B cell (primary cell): ENCODE measurements at regions not wholly inside any gene's neighbourhood (a gene's known extent, or its start where the extent isn't known, plus 50 kb on each side); places are given as distances from the start of the nearest gene placed in this dataset.

Source experiments
- ATAC-seq: fragments of 200-7000 bp; cut with Tn5 transposase; one replicate; pipeline ENCODE4 v1.10.0; 2021; ENCODE audit warnings: low read depth, mild to moderate bottlenecking, moderate number of reproducible peaks, moderate library complexity
- CTCF ChIA-PET: fragments of 350-600 bp; sonication (Branson Sonifier 250); formaldehyde crosslinking; loops from one replicate; lab custom pipeline; 2021; ENCODE audit warnings: antibody characterized with exemption, inconsistent platforms; lab: Charles Lee
- POLR2A ChIA-PET: fragments of 350-600 bp; sonication (Branson Sonifier 250); formaldehyde crosslinking; loops from one replicate; lab custom pipeline; 2021; ENCODE audit warnings: antibody characterized with exemption; lab: Charles Lee
- DNase-seq: peaks from one replicate; pipeline ENCODE4 v3.0.0; 2013
- H2AFZ ChIP-seq: 2 replicates; pipeline ENCODE4 v1.6.1; 2012; ENCODE audit warnings: mild to moderate bottlenecking, low read depth, low read length; ENCODE audit not compliant: insufficient read depth, poor library complexity, severe bottlenecking
- H3K27ac ChIP-seq, 2 donors: 1 replicate in 1 of 2; 2 replicates in 1 of 2; pipeline ENCODE4 v1.5.1; 2012 to 2013; ENCODE audit warnings: low read length in 2 of 2, mild to moderate bottlenecking in 2 of 2, moderate library complexity in 1 of 2
- H3K27me3 ChIP-seq, 4 experiments: fragments of 200-600 bp in 1 of 4; sonication (generic) in 1 of 4; replicated peaks in 1 of 4; 1 replicate in 2 of 4; 2 replicates in 2 of 4; pipeline versions ENCODE4 v1.6.1 to v1.7.0; 2013 to 2016; ENCODE audit warnings: low read length in 3 of 4, mild to moderate bottlenecking in 2 of 4, mixed read lengths in 1 of 4, moderate library complexity in 1 of 4; ENCODE audit not compliant: insufficient read depth in 4 of 4, control insufficient read depth in 3 of 4; ENCODE audit errors: control extremely low read depth in 1 of 4
- H3K36me3 ChIP-seq, 2 experiments: replicated peaks in 1 of 2; 1 replicate in 1 of 2; 2 replicates in 1 of 2; pipeline versions ENCODE4 v1.6.1 to v1.7.1; 2013; ENCODE audit warnings: low read length in 1 of 2; ENCODE audit not compliant: insufficient read depth in 2 of 2, control insufficient read depth in 1 of 2; ENCODE audit errors: control extremely low read depth in 1 of 2, extremely low read depth in 1 of 2
- H3K4me1 ChIP-seq, 2 donors: fragments of 200-600 bp in 1 of 2; sonication (generic) in 1 of 2; 1 replicate in 1 of 2; 2 replicates in 1 of 2; pipeline versions ENCODE4 v1.5.1 to v1.6.1; 2013 to 2017; ENCODE audit warnings: low read length in 2 of 2; ENCODE audit not compliant: control insufficient read depth in 2 of 2, insufficient read depth in 2 of 2
- H3K4me2 ChIP-seq: replicated peaks from 2 replicates; pipeline ENCODE3; 2012; ENCODE audit warnings: mild to moderate bottlenecking, low read depth, low read length; ENCODE audit not compliant: poor library complexity, severe bottlenecking
- H3K4me3 ChIP-seq, 5 experiments: fragments of 200-600 bp in 1 of 5; sonication (generic) in 1 of 5; 1 replicate in 3 of 5; 2 replicates in 2 of 5; pipeline versions ENCODE4 v1.5.1 to v1.7.0; 2011 to 2016; ENCODE audit warnings: low read length in 4 of 5, mild to moderate bottlenecking in 4 of 5, low read depth in 2 of 5, control low read depth in 1 of 5, moderate library complexity in 1 of 5; ENCODE audit not compliant: insufficient read depth in 1 of 5; ENCODE audit errors: control extremely low read depth in 1 of 5, extremely low read depth in 1 of 5
- H3K79me2 ChIP-seq: fragments of 200-600 bp; sonication (generic); one replicate; pipeline ENCODE4 v1.6.0; 2016; ENCODE audit warnings: low read length; ENCODE audit not compliant: control insufficient read depth, insufficient read depth
- H3K9ac ChIP-seq: fragments of 200-600 bp; sonication (generic); 2 replicates; pipeline ENCODE4 v1.6.1; 2017; ENCODE audit warnings: mild to moderate bottlenecking, low read length, moderate library complexity
- H3K9me3 ChIP-seq, 3 donors: one replicate each; pipeline versions ENCODE4 v1.6.1 to v1.7.1; 2013; ENCODE audit warnings: low read length in 2 of 3; ENCODE audit not compliant: control insufficient read depth in 2 of 3, insufficient read depth in 1 of 3; ENCODE audit errors: control extremely low read depth in 1 of 3
- H4K20me1 ChIP-seq: 2 replicates; pipeline ENCODE4 v1.6.0; 2012; ENCODE audit warnings: mild to moderate bottlenecking, low read length; ENCODE audit not compliant: insufficient read depth, control insufficient read depth, poor library complexity, severe bottlenecking
- H3K27ac Mint-ChIP-seq: one replicate; pipeline ENCODE4 v1.8.0; 2021; ENCODE audit warnings: mixed read lengths
- H3K27me3 Mint-ChIP-seq: one replicate; pipeline ENCODE4 v1.8.0; 2021; ENCODE audit warnings: mixed read lengths
- H3K4me1 Mint-ChIP-seq: one replicate; pipeline ENCODE4 v1.8.0; 2021; ENCODE audit warnings: mixed read lengths
- H3K4me3 Mint-ChIP-seq: one replicate; pipeline ENCODE4 v1.8.0; 2021; ENCODE audit warnings: mixed read lengths
- H3K9me3 Mint-ChIP-seq: one replicate; pipeline ENCODE4 v1.8.0; 2022; ENCODE audit warnings: mixed read lengths; ENCODE audit not compliant: insufficient read depth
- CTCF ChIP-seq: fragments of 200-600 bp; IDR thresholded peaks from one replicate; pipeline ENCODE4 v1.8.0; 2022; ENCODE audit warnings: antibody characterized with exemption, mild to moderate bottlenecking
- EZH2 ChIP-seq: IDR thresholded peaks from 2 replicates; pipeline ENCODE4 v1.6.1; 2012; ENCODE audit warnings: borderline replicate concordance, low read depth, mild to moderate bottlenecking, moderate library complexity, low read length; ENCODE audit not compliant: insufficient read depth, poor library complexity, severe bottlenecking
- WGBS: methylation state at CpG from one replicate; pipeline ENCODE4 v1.1.5; 2013; ENCODE audit warnings: missing lambda C conversion rate; ENCODE audit not compliant: insufficient coverage; 5-methylcytosine and 5-hydroxymethylcytosine counted together
- intact Hi-C: fragments of 100-400 bp; cut with micrococcal nuclease; formaldehyde crosslinking; loops from one replicate; pipeline ENCODE4 v1.10.0; 2022

GRCh38 chr20:56925082-56925830, 296.1 kb downstream of the TFAP2C start:
- intact Hi-C loops: no loop called here
- ChIA-PET POLR2A (no interaction called here), CTCF (no interaction called here)
- Histone ChIP-seq H3K27ac (no peak overlapping the region), H3K79me2 (no peaks in the 10 kb centered on the region), H3K4me1 (no peaks in the 10 kb centered on the region), H3K27me3 (peaks cover 0 to 36% (median 15%) of the 10 kb centered on the region in 4 experiments), H3K4me3 (no peak overlapping the region), H4K20me1 (no peaks in the 10 kb centered on the region), H3K9ac (no peak overlapping the region), H3K4me2 (no peak overlapping the region), H3K9me3 (peaks cover 0 to 3% (median 0%) of the 10 kb centered on the region in 3 donors), H3K36me3 (no peaks in the 10 kb centered on the region), H2AFZ (no peak overlapping the region)
- TF ChIP-seq EZH2 (no peak), CTCF (no peak)
- H3K9me3 Mint-ChIP-seq: no peaks in the 10 kb centered on the region
- no peak for DNase-seq
- H3K4me3 Mint-ChIP-seq: no peak overlapping the region
- peaks cover 54% of the 10 kb centered on the region for H3K27me3 Mint-ChIP-seq
- H3K27ac Mint-ChIP-seq: no peak overlapping the region
- WGBS: 9% methylated on average over 73 of the region's 73 CpGs
- H3K4me1 Mint-ChIP-seq: no peaks in the 10 kb centered on the region
- no peak for ATAC-seq

GRCh38 chr20:56925831-56926170, 296.7 kb downstream of the TFAP2C start:
- H3K4me3 Mint-ChIP-seq: no peak overlapping the region
- peaks cover 0 to 36% (median 15%) of the 10 kb centered on the region in 4 experiments for H3K27me3 ChIP-seq
- no peaks in the 10 kb centered on the region for H3K9me3 Mint-ChIP-seq
- H3K4me3 ChIP-seq: no peak overlapping the region
- no peaks in the 10 kb centered on the region for H3K4me1 Mint-ChIP-seq
- no peak overlapping the region for H2AFZ ChIP-seq
- no peak overlapping the region for H3K27ac Mint-ChIP-seq
- no peak overlapping the region for H3K4me2 ChIP-seq
- ChIA-PET POLR2A (no interaction called here), CTCF (no interaction called here)
- H3K9ac ChIP-seq: no peak overlapping the region
- H3K27ac ChIP-seq: no peak overlapping the region
- no peaks in the 10 kb centered on the region for H3K36me3 ChIP-seq
- H4K20me1 ChIP-seq: no peaks in the 10 kb centered on the region
- H3K27me3 Mint-ChIP-seq: peaks cover 58% of the 10 kb centered on the region
- 18% methylated on average over 14 of the region's 17 CpGs for WGBS
- peaks cover 0 to 3% (median 0%) of the 10 kb centered on the region in 3 donors for H3K9me3 ChIP-seq
- DNase-seq (no peak), ATAC-seq (no peak)
- intact Hi-C loops: no loop called here
- H3K79me2 ChIP-seq: no peaks in the 10 kb centered on the region
- H3K4me1 ChIP-seq: no peaks in the 10 kb centered on the region
- TF ChIP-seq EZH2 (no peak), CTCF (no peak)
